Kidney capillary endothelial cell (primary cell): ENCODE measurements at regions not wholly inside any gene's neighbourhood (a gene's known extent, or its start where the extent isn't known, plus 50 kb on each side); places are given as distances from the start of the nearest gene placed in this dataset.

Experiments
- DNase-seq: peaks from one replicate; pipeline ENCODE4 v3.0.0-alpha.2; 2018; ENCODE audit warnings: low spot score

- no peak for DNase-seq
Observed at GRCh38 chr4:71932941-71933340, 98.9 kb upstream of the NPFFR2 start.

GRCh38 chr4:71938776-71939175 lies 93.0 kb upstream of the NPFFR2 start:
- DNase-seq, result no peak

- DNase-seq, result peak; percentile 24
Observed at GRCh38 chr4:71941001-71941400, 90.8 kb upstream of the NPFFR2 start.

- DNase-seq, result peak; percentile 69
Observed at GRCh38 chr4:71944956-71945355, 86.8 kb upstream of the NPFFR2 start.

- DNase-seq, result no peak
Observed at GRCh38 chr4:71945791-71946190, 86.0 kb upstream of the NPFFR2 start.

GRCh38 chr4:71958978-71959377 lies 72.8 kb upstream of the NPFFR2 start:
- no peak for DNase-seq

GRCh38 chr4:71962622-71963264 lies 69.1 kb upstream of the NPFFR2 start:
- no peak for DNase-seq

- no peak for DNase-seq
Observed at GRCh38 chr4:71974681-71975080, 57.1 kb upstream of the NPFFR2 start.

- DNase-seq, result no peak
Observed at GRCh38 chr4:71976523-71976922, 55.3 kb upstream of the NPFFR2 start.

GRCh38 chr4:71978210-71978835 lies 53.5 kb upstream of the NPFFR2 start:
- DNase-seq, result peak; percentile 18

GRCh38 chr4:71980976-71981375 lies 50.8 kb upstream of the NPFFR2 start:
- DNase-seq, result no peak
